Renal cortical epithelial cell (primary cell): ENCODE measurements at regions not wholly inside any gene's neighbourhood (a gene's known extent, or its start where the extent isn't known, plus 50 kb on each side); places are given as distances from the start of the nearest gene placed in this dataset.

ENCODE experiments used
- DNase-seq: peaks from one replicate; pipeline ENCODE4 v3.0.0-alpha.2; 2011; ENCODE audit warnings: low read depth

- no peak for DNase-seq
Observed at GRCh38 chr9:13552606-13553215, 273.2 kb upstream of the MPDZ start.

GRCh38 chr9:13550519-13550918, 271.0 kb upstream of the MPDZ start:
- DNase-seq = no peak

- DNase-seq = no peak
Observed at GRCh38 chr9:13548535-13548934, 269.0 kb upstream of the MPDZ start.

- no peak for DNase-seq
Observed at GRCh38 chr9:13535141-13535540, 255.6 kb upstream of the MPDZ start.

- DNase-seq = no peak
Observed at GRCh38 chr9:13534006-13534405, 254.5 kb upstream of the MPDZ start.

- peak; percentile 44 for DNase-seq
Observed at GRCh38 chr9:13532407-13532806, 252.9 kb upstream of the MPDZ start.

GRCh38 chr9:13529321-13530104, 250.0 kb upstream of the MPDZ start:
- peak; percentile 45 for DNase-seq

GRCh38 chr9:13524245-13524644, 244.8 kb upstream of the MPDZ start:
- DNase-seq = no peak

GRCh38 chr9:13520069-13520468, 240.6 kb upstream of the MPDZ start:
- no peak for DNase-seq

- no peak for DNase-seq
Observed at GRCh38 chr9:13513716-13514444, 234.4 kb upstream of the MPDZ start.

GRCh38 chr9:13513286-13513685, 233.8 kb upstream of the MPDZ start:
- no peak for DNase-seq

- no peak for DNase-seq
Observed at GRCh38 chr9:13508681-13509080, 229.2 kb upstream of the MPDZ start.

GRCh38 chr9:13508086-13508485, 228.6 kb upstream of the MPDZ start:
- DNase-seq = no peak

GRCh38 chr9:13505797-13506196, 226.3 kb upstream of the MPDZ start:
- no peak for DNase-seq

GRCh38 chr9:13503599-13503998, 224.1 kb upstream of the MPDZ start:
- no peak for DNase-seq

GRCh38 chr9:13502484-13502883, 223.0 kb upstream of the MPDZ start:
- no peak for DNase-seq

GRCh38 chr9:13501018-13501417, 221.5 kb upstream of the MPDZ start:
- DNase-seq = no peak

GRCh38 chr9:13500034-13500433, 220.5 kb upstream of the MPDZ start:
- DNase-seq = no peak

GRCh38 chr9:13493697-13494096, 214.2 kb upstream of the MPDZ start:
- DNase-seq = no peak

- DNase-seq = peak; percentile 21
Observed at GRCh38 chr9:13491493-13492424, 212.3 kb upstream of the MPDZ start.

GRCh38 chr9:13491138-13491492, 211.6 kb upstream of the MPDZ start:
- no peak for DNase-seq

- peak; percentile 58 for DNase-seq
Observed at GRCh38 chr9:13487936-13488335, 208.4 kb upstream of the MPDZ start.
